ENCODE measurements at regions not wholly inside any gene's neighbourhood (a gene's known extent, or its start where the extent isn't known, plus 50 kb on each side); places are given as distances from the start of the nearest gene placed in this dataset.

DNA sequence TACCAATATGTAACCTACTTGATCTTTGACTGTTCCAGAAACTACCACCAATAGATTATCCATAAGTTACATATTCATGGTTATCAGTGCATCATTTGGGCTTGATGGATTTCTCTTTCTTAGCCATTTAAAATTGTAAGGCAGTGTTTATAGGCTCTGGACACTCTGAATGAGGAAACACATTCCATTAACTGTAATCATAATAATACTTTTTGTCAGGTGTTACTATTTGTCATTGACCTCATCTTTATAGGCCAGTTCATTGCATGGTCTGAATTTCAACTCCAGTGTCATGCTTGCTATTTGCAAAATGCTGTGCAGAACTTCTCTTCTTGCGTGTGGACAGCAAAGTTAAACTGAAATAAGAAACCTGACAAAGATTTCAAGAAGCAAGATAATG lies 1340.2 kb upstream of the ZEB2 start:
- Histone ChIP-seq H4K8ac (replicated peaks; ENCODE audit: insufficient read length, low read depth, low read length) (no peak overlapping the region), H3K18ac (ENCODE audit: insufficient read length, low read depth, low read length) (no peak overlapping the region), H3K79me1 (ENCODE audit: insufficient read depth, low read depth, low read length, poor library complexity, severe bottlenecking) (no peaks in the 10 kb centered on the region), H3K4me2 (ENCODE audit: insufficient read depth, insufficient read length, low read length) (no peak overlapping the region), H2BK15ac (ENCODE audit: low read depth, low read length) (no peak overlapping the region), H4K5ac (ENCODE audit: insufficient read length, low read depth, low read length) (no peak overlapping the region), H3K4me1 (ENCODE audit: insufficient read depth, low read length) (peaks cover 3% of the 10 kb centered on the region; the same call in 1 of the 2 replicates), H4K20me1 (ENCODE audit: control insufficient read depth, insufficient read depth, insufficient read length) (no peaks in the 10 kb centered on the region), H3K9ac (ENCODE audit: extremely low read depth, insufficient read length, low read length) (no peak overlapping the region), H3K14ac (ENCODE audit: insufficient read depth, low read length) (no peak overlapping the region), H3K4ac (ENCODE audit: low read depth, low read length) (no peak overlapping the region), H3K27me3 (ENCODE audit: insufficient read depth, low read length) (no peaks in the 10 kb centered on the region; the same call in 1 of the 2 replicates), H4K91ac (ENCODE audit: insufficient read length, low read depth, low read length) (no peak overlapping the region), H2BK120ac (ENCODE audit: low read depth, low read length, poor library complexity, severe bottlenecking) (no peak overlapping the region), H3K9me3 (ENCODE audit: control insufficient read depth, low read depth, low read length) (no peaks in the 10 kb centered on the region), H2AK5ac (ENCODE audit: insufficient read length, low read length) (no peak overlapping the region), H3K56ac (ENCODE audit: insufficient read length, low read depth, low read length) (no peak overlapping the region), H2BK5ac (ENCODE audit: insufficient read length, low read length) (no peak overlapping the region), H3K27ac (ENCODE audit: insufficient read length, low read depth, low read length) (no peak overlapping the region), H2BK20ac (ENCODE audit: low read depth, low read length, poor library complexity, severe bottlenecking) (no peak overlapping the region), H3K79me2 (ENCODE audit: insufficient read depth, low read length) (no peaks in the 10 kb centered on the region), H3K23ac (ENCODE audit: insufficient read length, low read depth, low read length) (no peak overlapping the region), H3T11ph (ENCODE audit: low read length) (no peak overlapping the region), H2AFZ (ENCODE audit: low read length) (no peak overlapping the region), H2BK12ac (ENCODE audit: insufficient read length, low read depth, low read length) (no peak overlapping the region), H3K23me2 (ENCODE audit: insufficient read length, low read depth, low read length, poor library complexity, severe bottlenecking) (no peaks in the 10 kb centered on the region)
- no peak for DNase-seq
- TF ChIP-seq, protein P1, sequence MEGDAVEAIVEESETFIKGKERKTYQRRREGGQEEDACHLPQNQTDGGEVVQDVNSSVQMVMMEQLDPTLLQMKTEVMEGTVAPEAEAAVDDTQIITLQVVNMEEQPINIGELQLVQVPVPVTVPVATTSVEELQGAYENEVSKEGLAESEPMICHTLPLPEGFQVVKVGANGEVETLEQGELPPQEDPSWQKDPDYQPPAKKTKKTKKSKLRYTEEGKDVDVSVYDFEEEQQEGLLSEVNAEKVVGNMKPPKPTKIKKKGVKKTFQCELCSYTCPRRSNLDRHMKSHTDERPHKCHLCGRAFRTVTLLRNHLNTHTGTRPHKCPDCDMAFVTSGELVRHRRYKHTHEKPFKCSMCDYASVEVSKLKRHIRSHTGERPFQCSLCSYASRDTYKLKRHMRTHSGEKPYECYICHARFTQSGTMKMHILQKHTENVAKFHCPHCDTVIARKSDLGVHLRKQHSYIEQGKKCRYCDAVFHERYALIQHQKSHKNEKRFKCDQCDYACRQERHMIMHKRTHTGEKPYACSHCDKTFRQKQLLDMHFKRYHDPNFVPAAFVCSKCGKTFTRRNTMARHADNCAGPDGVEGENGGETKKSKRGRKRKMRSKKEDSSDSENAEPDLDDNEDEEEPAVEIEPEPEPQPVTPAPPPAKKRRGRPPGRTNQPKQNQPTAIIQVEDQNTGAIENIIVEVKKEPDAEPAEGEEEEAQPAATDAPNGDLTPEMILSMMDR (conservative IDR thresholded peaks at IDR 0.05): no peak
- no CpG with 5 or more reads among the region's 1 CpG for WGBS (ENCODE audit: extremely low coverage, insufficient read length, low lambda C conversion rate)
- H3K4me1 Mint-ChIP-seq: peaks cover 14 to 26% of the 10 kb centered on the region in 2 experiments
- H3K9me3 Mint-ChIP-seq: no peaks in the 10 kb centered on the region
- H3K27ac Mint-ChIP-seq: no peak overlapping the region
- no peak overlapping the region for H3K4me3 Mint-ChIP-seq
- no peaks in the 10 kb centered on the region for H3K36me3 Mint-ChIP-seq (ENCODE audit: insufficient read depth in 1 of 3, low read depth in 3 of 3)
- H3K27me3 Mint-ChIP-seq (ENCODE audit: low read depth): no peaks in the 10 kb centered on the region
